HTR-8/SVneo (cell line): ENCODE measurements at regions not wholly inside any gene's neighbourhood (a gene's known extent, or its start where the extent isn't known, plus 50 kb on each side); places are given as distances from the start of the nearest gene placed in this dataset.
"Not testable (repeated sequence)": the region's sequence is repeated elsewhere in the genome, so short reads cannot be mapped to it uniquely, and the experiment has no call there.

ENCODE experiments used
- DNase-seq: peaks from one replicate; pipeline ENCODE4 v3.0.0; 2011; ENCODE audit warnings: low spot score, mixed read lengths; ENCODE audit not compliant: insufficient read length
- FAIRE-seq: peaks from 2 replicates; lab custom pipeline; 2011; peaks lifted over from hg19 to GRCh38; lab: Jason Lieb, UNC

GRCh38 chr14:34381304-34381703 lies 80.7 kb downstream of the SPTSSA start:
- DNase-seq, FAIRE-seq: not testable (repeated sequence)

GRCh38 chr14:34380471-34380845 lies 81.6 kb downstream of the SPTSSA start:
- FAIRE-seq = no peak
- DNase-seq = no peak

GRCh38 chr14:34379816-34380470 lies 82.1 kb downstream of the SPTSSA start:
- no peak for DNase-seq
- FAIRE-seq = no peak

GRCh38 chr14:34376649-34377267 lies 85.3 kb downstream of the SPTSSA start:
- FAIRE-seq (no peak), DNase-seq (no peak)

- FAIRE-seq = no peak
- no peak for DNase-seq
Measured at GRCh38 chr14:34374998-34375740, 86.9 kb downstream of the SPTSSA start.

GRCh38 chr14:34373191-34373590 lies 88.8 kb downstream of the SPTSSA start:
- FAIRE-seq = no peak
- no peak for DNase-seq

- FAIRE-seq (no peak), DNase-seq (no peak)
Measured at GRCh38 chr14:34372786-34373185, 89.3 kb downstream of the SPTSSA start.

- FAIRE-seq (no peak), DNase-seq (no peak)
Measured at GRCh38 chr14:34369648-34370030, 92.4 kb downstream of the SPTSSA start.

- no peak for FAIRE-seq
- no peak for DNase-seq
Measured at GRCh38 chr14:34368971-34369647, 92.9 kb downstream of the SPTSSA start.

- DNase-seq (no peak), FAIRE-seq (no peak)
Measured at GRCh38 chr14:34368115-34368970, 93.7 kb downstream of the SPTSSA start.

- no peak for FAIRE-seq
- no peak for DNase-seq
Measured at GRCh38 chr14:34365309-34365915, 96.6 kb downstream of the SPTSSA start.

- no peak for FAIRE-seq
- DNase-seq = no peak
Measured at GRCh38 chr14:34364201-34364600, 97.8 kb downstream of the SPTSSA start.

GRCh38 chr14:34363733-34364134 lies 98.3 kb downstream of the SPTSSA start:
- FAIRE-seq (no peak), DNase-seq (no peak)

- FAIRE-seq (no peak), DNase-seq (no peak)
Measured at GRCh38 chr14:34362641-34363251, 99.3 kb downstream of the SPTSSA start.

- no peak for DNase-seq
- FAIRE-seq = no peak
Measured at GRCh38 chr14:34361504-34362011, 100.5 kb downstream of the SPTSSA start.

- DNase-seq (no peak), FAIRE-seq (no peak)
Measured at GRCh38 chr14:34359420-34360117, 102.5 kb downstream of the SPTSSA start.

GRCh38 chr14:34356264-34356654 lies 105.8 kb downstream of the SPTSSA start:
- DNase-seq = no peak
- FAIRE-seq = no peak

- FAIRE-seq (peak; percentile 20), DNase-seq (no peak)
Measured at GRCh38 chr14:34355584-34356263, 106.3 kb downstream of the SPTSSA start.
